NCI-H446 treated with DMSO at 0.1 percent for 48 hours (cell line): ENCODE measurements at regions not wholly inside any gene's neighbourhood (a gene's known extent, or its start where the extent isn't known, plus 50 kb on each side); places are given as distances from the start of the nearest gene placed in this dataset.

ENCODE experiments used
- DNase-seq: peaks from one replicate; lab custom pipeline; 2025; lab: John Stamatoyannopoulos, UW

DNA sequence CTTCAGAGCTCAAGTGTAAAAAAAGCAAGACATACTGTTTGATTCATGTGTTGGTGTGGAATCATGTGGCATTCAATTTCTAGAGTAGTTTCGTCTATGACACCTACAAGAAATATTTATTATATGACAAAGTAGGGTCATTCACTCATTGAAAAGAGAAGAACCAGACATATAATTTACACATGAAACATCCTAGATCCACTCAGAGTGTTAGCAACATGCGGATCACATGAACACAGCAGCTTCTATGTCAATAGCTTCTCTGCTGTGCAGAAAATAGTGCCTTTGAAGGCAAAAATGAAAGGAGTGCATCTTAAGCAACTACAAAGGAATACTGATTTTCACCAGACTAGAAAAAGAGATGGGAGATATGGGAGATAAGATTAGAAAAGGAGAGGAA, 569.8 kb downstream of the RPS29 start:
- DNase-seq, result no peak

DNA sequence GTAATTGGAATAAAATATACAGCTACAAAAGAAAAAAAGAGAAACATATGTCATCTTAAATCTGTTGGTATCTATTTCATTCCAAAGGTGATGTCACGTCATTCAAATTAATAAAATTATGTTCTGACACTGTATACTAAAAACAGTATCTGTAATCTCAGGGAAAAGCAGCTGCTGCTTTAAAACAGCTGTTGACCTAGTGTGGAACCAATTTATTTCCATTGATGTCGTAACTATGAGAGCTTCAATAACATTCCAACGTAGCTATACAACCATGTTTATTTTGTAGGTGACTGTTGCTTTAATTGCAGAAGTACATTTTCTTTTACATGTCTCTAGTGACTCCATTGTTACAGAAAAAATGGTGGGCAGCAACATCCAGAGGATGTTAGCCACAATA, 571.7 kb downstream of the RPS29 start:
- DNase-seq, result no peak

DNA sequence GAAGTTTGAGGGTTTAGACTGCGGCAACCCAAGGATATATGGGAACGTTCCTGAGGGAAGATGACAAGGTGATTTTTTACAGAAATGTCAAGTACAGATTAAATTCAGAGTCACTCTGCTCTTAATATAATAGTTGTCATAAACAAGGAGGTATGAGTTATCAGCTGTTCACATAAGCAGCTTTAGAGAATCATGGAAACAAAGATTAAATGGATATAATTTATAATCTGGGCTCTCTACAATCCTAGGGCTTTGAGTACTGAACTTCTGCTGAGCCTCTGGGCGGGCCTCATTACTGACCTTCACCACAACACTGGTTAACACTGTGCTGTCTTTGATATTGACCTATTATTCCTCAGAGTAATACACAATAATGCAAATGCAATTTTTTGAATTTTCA, 577.8 kb downstream of the RPS29 start:
- no peak for DNase-seq

DNA sequence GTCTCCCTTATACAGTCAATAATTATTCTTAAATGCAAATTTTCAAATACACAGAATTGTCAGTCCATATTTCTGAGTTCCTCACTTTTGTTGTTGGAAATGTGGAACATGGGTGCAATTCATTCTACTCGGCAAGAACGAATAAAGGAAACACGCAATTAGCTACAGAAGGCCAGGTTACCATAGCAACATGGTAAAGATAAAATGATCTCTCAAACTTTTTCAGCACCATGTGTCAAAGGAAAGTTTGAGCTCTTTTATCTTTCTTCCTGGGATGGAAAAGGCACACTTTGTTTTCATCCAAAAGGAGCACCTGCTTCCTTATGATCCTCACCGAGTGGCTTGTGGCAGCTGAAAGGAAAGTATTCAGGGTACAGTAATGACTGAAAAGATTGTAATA, 595.0 kb downstream of the RPS29 start:
- no peak for DNase-seq

DNA sequence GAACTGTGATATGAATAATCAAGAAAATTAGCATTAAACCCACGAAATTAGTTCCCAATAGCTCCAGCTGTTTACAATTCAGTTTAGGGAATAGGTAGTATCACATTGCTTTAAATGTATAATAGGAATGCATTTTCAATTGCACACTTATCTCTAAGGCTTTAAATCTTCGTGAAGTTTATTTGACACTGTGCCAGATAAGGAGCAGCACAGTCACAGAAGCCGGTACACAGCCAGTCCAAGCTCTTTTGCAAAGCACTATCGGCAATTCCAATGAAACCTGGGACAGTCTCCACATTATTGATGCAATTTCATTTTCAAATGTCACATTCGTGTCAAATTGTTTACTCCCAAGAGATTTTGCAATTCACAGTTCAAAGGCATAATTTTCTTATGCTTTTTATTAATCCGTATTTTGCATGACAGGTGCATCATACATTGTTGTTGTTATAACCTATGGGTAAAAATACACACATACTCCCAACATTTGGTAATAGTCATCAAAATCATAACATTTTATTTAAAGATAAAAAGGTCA, 602.8 kb downstream of the RPS29 start:
- no peak for DNase-seq

DNA sequence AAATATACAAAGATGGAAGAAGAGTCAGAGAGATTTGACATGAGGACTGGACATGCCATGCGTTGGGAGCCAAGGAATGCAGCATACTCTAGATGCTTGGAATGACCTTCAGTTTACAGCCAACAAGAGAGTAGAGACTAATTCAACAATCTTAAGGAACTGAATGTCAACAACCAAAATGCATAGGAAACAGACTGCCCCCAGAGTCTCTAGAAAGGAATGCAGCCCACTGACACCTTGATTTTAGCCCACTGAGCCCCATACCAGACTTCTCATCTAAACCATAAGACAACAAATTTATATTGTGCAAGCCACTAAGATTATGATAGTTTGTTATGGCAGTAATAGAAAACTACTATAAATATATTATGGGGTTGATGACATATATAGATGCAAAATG, 611.2 kb downstream of the RPS29 start:
- DNase-seq, result no peak

DNA sequence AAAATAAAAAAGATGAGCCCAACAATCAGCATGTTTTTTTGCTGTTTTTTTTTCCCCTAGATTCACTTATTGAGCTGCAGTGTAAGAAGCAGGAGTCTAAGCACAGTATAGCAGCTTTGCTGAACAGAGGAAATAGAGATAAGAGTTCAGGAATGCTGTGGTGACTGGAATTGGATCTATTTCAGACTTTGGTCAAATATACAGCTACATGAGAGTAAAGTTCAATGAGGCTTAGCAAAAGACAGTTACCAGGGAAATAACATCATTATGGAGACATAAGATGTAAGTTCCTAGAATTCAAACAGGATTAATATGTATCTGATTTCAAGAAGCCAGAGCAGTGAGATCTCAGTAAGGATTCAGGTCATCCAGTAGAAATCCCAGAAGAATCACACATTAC, 613.0 kb downstream of the RPS29 start:
- no peak for DNase-seq

DNA sequence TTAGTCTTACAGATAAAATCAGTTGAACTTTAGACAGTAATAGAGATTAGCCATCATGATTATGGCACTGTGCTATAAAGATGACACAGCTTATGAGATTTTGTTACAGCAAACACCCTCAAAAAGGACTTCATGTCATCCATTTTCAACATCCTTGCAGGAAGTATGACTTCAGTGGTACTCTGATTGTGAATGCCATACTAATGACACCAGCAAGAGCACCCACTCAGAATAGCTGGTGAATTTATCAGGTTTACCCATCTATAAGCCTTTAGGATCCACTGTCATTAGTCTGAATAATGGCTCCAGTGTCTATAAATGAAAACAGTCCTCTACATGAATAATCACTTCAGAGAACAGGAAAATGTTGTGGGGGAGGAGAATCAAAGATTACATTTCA, 615.2 kb downstream of the RPS29 start:
- no peak for DNase-seq

DNA sequence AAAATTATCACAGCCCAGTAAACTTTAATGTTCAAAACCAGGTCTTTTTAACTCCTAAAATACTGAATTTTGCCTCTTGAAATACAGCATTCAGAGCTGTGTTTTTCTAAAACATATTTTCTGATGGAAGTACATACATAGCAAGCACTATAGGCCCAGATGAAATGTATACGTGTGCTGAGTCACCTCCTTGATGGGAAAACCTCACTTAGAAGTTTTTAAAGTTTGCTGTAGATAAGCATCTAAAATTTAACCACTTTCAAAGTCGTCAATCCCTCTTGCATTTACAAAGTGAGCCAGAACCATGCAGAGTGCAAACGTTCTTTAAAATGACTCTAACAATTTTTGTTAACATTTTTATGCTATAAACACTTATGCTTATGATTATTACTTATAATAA, 618.8 kb downstream of the RPS29 start:
- no peak for DNase-seq

DNA sequence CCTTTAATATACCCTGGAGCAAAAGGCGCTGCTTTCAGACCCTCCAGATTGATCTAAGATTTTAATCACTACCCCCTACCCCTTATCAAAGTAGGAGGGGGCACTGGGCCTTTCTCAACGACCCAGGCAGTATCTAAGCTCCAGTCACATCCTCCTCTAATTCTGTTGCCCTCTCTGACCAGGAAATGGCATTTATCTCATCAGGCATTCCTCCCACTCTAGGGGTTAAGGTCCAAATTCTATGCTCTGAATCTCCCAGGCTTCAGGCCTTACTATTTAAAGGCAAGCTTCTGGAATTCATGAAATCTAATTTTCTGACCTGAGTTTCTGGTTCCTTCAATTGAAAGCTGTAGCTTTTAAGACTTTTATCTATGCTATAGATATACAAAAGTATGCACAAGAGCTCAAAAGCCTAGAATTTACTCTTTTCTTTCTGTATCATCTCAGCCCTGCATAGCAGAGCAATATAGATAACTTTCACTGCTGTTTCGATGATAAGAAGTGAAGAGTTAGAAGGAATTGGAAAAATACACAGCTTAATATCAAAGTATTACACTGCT, 622.9 kb downstream of the RPS29 start:
- no peak for DNase-seq

DNA sequence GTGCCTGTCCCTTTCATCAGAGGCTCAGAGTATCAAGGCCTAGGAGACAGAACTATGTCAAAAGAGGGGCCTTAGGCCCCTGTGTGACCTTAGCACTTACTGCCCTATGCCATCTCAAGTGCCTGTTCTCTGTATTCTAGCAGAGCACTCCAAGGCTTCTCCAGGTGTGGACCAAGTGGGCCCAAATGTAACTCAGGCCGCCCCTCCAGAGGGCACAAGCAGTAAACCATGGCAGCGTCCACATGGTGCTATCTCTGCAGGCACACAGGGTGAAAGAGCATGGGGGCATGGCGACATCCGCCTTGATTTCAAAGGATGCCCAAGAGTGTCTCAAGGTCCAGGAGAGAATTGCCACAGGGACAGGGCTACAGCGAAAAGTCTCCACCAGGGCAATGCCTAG, 628.7 kb downstream of the RPS29 start:
- DNase-seq, result no peak

DNA sequence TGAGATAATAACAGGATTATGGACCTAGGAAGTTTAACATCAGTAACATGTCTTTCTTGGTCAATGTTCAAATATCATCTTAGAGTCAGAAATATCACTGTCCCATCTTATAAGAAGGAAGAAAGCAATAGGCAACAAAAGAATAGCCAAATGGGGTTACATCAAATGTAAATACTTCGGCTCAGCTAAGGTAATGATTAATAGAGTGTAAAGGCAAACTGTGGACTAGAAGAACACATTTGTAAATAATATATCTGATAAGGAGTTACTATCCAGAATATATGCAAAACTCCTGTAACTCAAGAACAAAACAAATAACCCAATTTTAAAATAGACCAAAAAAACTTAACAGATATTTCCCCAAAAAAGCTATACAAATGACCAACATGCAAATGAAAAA, 630.3 kb downstream of the RPS29 start:
- no peak for DNase-seq

DNA sequence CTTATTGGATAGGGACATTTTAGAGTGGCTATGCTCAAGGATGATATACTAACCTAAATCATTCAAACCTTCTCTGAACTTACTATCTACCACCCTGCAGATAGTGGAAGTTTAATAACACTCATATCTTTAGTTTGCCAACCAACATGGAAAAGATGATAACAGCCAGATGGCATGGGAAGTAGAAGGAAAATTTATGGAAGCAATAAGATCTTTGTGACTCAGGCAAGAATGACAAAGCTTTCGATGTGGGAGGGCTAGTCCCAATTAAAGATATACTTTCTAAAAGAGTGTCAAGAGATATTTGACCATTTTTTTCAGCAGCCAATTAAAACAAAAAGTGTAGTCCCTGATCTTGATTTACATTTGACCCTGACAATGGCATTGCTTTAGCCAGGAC, 631.7 kb downstream of the RPS29 start:
- DNase-seq, result peak; percentile 3

DNA sequence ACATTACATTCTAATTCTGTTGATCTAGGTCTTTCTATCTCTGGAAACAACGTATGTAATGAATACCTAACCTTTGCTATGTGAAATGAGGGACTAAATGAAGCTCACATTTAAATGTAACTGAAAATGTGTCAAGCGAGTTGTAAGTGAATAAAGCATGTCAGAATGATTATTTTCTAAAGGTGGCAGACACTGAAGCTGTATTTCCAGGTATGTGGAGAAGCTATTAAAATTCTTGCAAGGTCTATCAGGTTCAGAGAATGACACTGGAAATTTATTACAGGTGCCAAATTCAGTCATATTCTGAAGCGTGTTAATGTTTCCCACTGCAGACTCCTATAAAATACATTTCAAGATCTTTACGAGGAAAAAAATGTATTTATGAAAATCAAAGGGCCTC, 641.4 kb downstream of the RPS29 start:
- no peak for DNase-seq

DNA sequence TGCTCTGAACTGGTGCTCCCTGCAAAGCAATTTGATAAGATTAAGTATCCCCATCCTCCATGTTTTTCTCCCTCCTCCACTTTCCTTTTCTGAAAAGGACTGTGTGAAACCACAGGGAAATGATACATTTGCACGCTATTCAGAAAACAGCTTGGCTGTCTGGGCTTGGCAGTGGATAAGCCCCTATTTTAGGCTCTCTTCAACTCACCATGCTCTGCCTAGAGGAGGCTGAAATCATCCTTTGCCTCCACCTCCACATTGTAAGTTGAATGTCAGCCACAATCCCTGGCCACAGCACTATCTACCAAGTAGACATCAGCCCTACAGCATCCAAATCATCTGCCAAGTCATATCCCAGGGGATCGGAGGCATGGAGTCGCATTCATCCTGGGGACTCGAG, 642.3 kb downstream of the RPS29 start:
- peak; percentile 21 for DNase-seq

DNA sequence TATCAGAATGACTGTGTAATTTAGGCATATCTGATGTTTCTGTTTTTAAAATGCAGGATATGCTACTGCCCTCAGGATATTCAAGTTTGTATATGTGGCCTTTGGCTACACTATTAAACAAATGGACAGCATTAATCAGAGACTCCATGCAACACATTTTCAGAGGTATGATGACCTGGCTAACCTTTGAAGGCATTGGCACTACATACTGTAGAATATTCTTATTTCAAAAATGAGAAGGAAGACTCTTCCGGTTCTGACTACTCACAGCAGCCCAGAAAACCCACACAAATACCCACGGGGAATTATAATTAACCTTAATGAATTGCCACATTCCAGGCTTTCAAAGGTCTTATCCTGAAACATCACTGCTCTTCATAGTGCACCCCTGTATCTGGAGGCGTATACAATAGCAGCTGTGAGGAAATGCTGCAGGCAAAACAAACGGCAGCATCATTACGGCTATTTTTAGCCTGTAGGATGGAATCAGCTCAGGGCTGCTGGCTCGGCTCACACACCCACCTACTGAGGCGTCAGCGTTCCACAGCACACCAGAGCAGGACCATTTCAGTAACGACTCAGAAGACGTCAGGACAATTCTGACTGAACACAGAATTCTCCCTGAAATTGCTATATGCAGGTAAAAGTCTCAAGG, 648.5 kb downstream of the RPS29 start:
- DNase-seq, result no peak

DNA sequence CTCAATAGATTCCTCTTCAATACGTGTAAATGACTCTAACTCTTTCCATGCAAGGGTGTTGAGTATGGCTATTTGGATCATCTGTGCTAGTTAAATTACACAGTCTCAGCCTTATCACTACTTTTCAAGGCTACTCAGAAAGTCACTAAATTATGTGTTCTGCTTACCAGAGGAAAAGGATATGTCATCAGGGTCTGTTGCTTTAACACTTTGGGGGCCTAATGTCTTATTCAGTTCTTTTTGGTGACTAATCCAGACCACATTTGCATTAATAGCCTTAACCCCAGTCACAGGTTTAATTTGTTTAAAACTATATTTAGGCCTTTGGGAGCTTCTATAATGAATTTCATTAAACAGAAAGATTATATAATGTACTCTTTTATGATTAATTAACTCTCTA, 649.3 kb downstream of the RPS29 start:
- no peak for DNase-seq

DNA sequence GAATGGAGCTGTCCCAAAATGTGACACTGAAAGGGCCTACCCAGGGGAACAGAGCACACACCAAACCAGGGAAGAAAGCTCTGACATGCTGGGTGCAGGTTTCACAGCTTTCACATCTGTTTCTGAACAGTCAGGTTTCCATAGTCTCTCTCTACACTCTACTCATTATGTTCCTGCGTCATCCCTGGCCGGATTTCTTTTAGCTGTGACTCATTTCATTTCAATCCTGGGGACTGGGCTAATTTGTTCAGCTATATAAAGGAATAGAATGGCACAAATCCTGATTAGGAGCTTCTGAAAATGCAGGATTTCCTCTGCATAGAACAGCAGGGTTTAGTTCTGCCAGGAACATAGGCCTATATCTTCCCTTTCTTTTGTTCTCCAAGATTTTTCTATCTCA, 649.8 kb downstream of the RPS29 start:
- DNase-seq, result no peak

DNA sequence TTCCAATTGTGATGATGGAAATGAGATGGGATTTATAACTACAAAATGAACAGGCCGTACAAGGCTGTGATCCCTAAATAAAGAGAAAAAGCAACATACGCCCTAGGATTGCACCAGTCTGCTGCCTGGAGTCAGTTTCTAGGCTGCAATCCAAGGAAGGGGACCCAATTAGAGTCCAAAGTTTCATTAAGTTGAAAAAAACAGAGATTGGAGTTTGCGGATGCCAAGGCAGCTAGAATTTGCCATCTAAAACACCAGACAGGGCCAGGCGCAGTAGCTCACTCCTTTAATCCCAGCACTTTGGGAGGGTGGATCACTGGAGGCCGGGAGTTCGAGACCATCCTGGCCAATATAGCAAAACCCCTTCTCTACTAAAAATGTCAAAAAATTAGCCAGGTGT, 661.0 kb downstream of the RPS29 start:
- peak; percentile 9 for DNase-seq

DNA sequence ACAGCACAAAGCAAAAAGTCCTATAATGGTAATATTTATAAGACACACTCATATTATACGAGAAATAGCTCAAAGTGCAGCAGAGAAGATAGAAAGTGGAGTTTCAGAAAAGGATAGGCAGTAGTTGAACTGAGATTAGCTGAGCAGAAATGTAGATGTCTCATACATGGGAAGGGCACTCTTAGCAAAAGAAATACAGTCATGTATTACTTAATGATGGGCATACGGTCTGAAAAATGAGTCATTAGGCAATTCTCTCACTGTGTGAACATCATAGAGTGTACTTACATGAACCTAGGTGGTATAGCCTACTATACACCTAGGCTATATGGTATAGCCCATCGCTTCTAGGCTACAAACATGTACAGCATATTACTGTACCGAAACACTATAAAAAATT, 671.3 kb downstream of the RPS29 start:
- no peak for DNase-seq

DNA sequence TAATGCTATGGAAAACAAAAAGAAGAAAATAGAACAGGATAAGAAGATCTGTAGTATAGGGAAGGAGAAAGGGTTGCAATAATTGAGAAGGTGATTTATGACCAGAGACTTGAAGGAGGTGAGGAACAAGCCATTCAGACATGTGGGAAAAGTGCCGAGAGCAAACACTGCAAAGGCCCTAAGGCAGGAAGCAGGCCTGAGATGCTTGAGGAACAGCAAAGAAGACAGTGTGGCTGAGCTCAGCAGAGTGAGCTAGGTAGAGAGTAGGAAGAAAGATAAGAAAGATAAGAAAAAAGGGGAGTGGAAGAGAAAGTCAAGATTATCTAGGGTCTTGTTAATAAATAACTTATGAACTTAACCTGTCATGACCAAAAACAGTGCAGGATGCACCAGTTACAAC, 671.8 kb downstream of the RPS29 start:
- no peak for DNase-seq

DNA sequence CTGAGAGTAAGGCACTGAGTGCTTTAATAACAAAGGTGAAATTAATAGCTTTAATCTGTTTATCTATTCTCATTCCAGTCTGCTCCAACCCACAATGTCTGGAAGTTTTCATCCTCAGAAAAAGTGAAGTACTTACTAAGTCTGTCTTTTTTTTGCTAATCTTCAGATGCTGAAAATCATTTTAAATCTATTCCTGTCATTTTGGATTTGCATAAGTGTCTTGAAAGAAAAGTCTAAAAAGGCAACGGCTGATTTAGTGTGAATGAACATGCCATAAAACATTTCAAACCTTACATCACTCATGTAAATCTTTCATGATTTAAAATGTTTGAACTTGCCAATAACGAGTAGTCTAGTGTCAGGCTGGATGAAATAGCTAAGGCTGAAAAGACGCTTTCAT, 685.6 kb downstream of the RPS29 start:
- no peak for DNase-seq

DNA sequence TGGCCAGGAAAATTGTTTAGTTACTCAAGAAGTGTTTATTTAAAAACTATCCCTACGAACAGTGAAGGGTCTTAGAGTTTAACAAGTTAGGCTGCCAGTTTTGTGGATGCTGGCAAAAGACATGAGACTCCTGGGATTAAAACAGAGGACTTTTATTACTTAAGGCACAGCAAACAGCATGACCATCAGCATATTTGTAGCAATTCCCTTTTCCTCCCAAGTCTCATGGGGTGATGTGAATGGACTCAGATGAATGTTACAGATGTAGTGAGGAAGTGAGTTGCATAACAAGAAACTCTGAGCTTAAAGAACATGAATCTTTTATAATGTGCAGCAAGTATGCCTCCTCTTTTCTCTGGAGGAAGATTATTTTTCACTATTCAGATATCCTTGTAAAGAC, 695.8 kb downstream of the RPS29 start:
- no peak for DNase-seq

DNA sequence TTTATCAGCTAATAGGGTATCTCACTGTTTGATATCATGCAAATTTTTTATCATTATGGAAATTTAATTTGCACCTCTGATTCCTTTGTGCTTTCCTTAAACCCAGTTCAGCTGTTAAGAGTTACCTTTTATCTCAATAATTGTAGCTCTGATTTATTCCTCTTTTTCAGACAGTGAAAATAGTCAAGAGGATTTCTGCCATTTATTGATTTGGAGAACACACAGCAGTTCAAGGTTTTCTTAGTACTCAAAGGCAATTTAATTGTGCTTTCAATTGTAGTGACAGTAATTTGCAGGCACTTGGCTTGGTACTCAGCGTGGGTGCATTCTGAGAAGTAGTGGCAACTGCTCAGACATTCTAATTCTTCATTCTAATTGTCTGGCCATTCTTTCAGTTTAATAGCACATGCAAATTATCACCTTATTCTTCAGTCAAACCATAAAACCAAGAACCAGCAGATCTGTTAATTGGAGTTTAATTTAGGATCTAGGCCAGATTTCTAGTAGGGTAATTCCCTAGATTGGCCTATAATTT, 709.3 kb downstream of the RPS29 start:
- no peak for DNase-seq
